GM12878 (cell line): ENCODE measurements at regions not wholly inside any gene's neighbourhood (a gene's known extent, or its start where the extent isn't known, plus 50 kb on each side); places are given as distances from the start of the nearest gene placed in this dataset.

Experiments
- ATAC-seq: fragments of 200-7000 bp; cut with Tn5 transposase; 3 replicates; pipeline ENCODE4 v1.9.1; 2020; ENCODE audit warnings: mild to moderate bottlenecking, moderate library complexity
- BruUV-seq: library from RNA; stranded (reverse); fragments of 400-500 nt; replicated peaks from 2 replicates; lab custom pipeline; 2021; lab: Mats Ljungman, UMichigan
- CTCF ChIA-PET: fragments of 300-600 bp; sonication (Branson Sonifier 250); formaldehyde crosslinking; extraction: SDS; loops from one replicate; lab custom pipeline; 2021; ENCODE audit warnings: inconsistent platforms; lab: Yijun Ruan, JAX
- POLR2A ChIA-PET: fragments of 350-600 bp; formaldehyde crosslinking; extraction: SDS; loops from one replicate; lab custom pipeline; 2021; ENCODE audit warnings: inconsistent platforms; lab: Charles Lee
- RAD21 ChIA-PET: fragments of 300-600 bp; sonication (Branson Sonifier 250); formaldehyde crosslinking; loops from one replicate; lab custom pipeline; 2023; ENCODE audit warnings: antibody characterized with exemption; ENCODE audit not compliant: unreplicated experiment; lab: Charles Lee
- SMC1A ChIA-PET: fragments of 300-600 bp; sonication (Branson Sonifier 250); formaldehyde crosslinking; loops from one replicate; lab custom pipeline; 2023; ENCODE audit not compliant: unreplicated experiment, uncharacterized antibody; lab: Charles Lee
- DNase-seq: peaks from one replicate; pipeline ENCODE4 v3.0.0-alpha.2; 2011; ENCODE audit warnings: low read depth, low spot score
- FAIRE-seq: peaks from 3 replicates; lab custom pipeline; 2011; peaks lifted over from hg19 to GRCh38; lab: Jason Lieb, UNC
- H2AFZ ChIP-seq: 2 replicates; pipeline ENCODE4 v1.6.0; 2011; ENCODE audit warnings: low read depth, low read length, control low read depth; ENCODE audit not compliant: control insufficient read depth
- H3K27ac ChIP-seq: 2 replicates; pipeline ENCODE4 v1.5.1; 2011; ENCODE audit warnings: control low read depth; ENCODE audit not compliant: control insufficient read depth, insufficient read depth
- H3K27me3 ChIP-seq, 2 experiments: replicated peaks in 1 of 2; 2 replicates each; pipeline versions ENCODE4 v1.6.0 to v1.6.1; 2011; ENCODE audit warnings: low read length in 1 of 2; ENCODE audit not compliant: control insufficient read depth in 2 of 2, insufficient read depth in 2 of 2
- H3K36me3 ChIP-seq, 2 experiments: 2 replicates each; pipeline ENCODE4 v1.5.1; 2011; ENCODE audit warnings: low read length in 1 of 2; ENCODE audit not compliant: control insufficient read depth in 2 of 2, insufficient read depth in 2 of 2
- H3K4me1 ChIP-seq: 2 replicates; pipeline ENCODE4 v1.6.1; 2011; ENCODE audit warnings: mild to moderate bottlenecking, low read length, moderate library complexity, mixed read lengths; ENCODE audit not compliant: control insufficient read depth, insufficient read depth
- H3K4me2 ChIP-seq: 2 replicates; pipeline ENCODE4 v1.6.0; 2011; ENCODE audit warnings: control low read depth; ENCODE audit not compliant: control insufficient read depth, insufficient read depth
- H3K4me3 ChIP-seq: fragments of 200-600 bp; sonication (generic); 2 replicates; pipeline ENCODE4 v1.5.1; 2016
- H3K79me2 ChIP-seq: 2 replicates; pipeline ENCODE4 v1.6.0; 2011; ENCODE audit warnings: low read length; ENCODE audit not compliant: control insufficient read depth, insufficient read depth
- H3K9ac ChIP-seq: 2 replicates; pipeline ENCODE4 v1.8.0; 2011; ENCODE audit warnings: low read length, control low read depth, mixed read lengths; ENCODE audit not compliant: control insufficient read depth, insufficient read depth
- H3K9me3 ChIP-seq: replicated peaks from 3 replicates; pipeline ENCODE4 v1.5.1; 2011; ENCODE audit warnings: mild to moderate bottlenecking, low read length; ENCODE audit not compliant: control insufficient read depth, insufficient read depth
- H4K20me1 ChIP-seq: 2 replicates; pipeline ENCODE4 v1.6.0; 2011; ENCODE audit not compliant: control insufficient read depth, insufficient read depth
- ASH2L ChIP-seq: fragments of 300-600, 200-600 bp; sonication (generic); IDR thresholded peaks from 2 replicates; pipeline ENCODE4 v1.6.1; 2017; ENCODE audit warnings: low read depth, mild to moderate bottlenecking, borderline replicate concordance
- CEBPB ChIP-seq, 2 experiments: fragments of 150-350 bp in 1 of 2; IDR thresholded peaks; 2 replicates each; pipeline ENCODE4 v1.6.1; 2012 to 2014; ENCODE audit warnings: low read depth in 2 of 2, low read length in 2 of 2, borderline replicate concordance in 1 of 2, inconsistent platforms in 1 of 2
- CHD4 ChIP-seq: fragments of 200-600 bp; sonication (generic); IDR thresholded peaks from 2 replicates; pipeline ENCODE4 v1.6.1; 2016; ENCODE audit warnings: mild to moderate bottlenecking
- EP300 ChIP-seq, 2 experiments: fragments of 150-350 bp in 1 of 2; IDR thresholded peaks; 2 replicates each; pipeline ENCODE4 v1.6.1; 2011 to 2012; ENCODE audit warnings: low read depth in 2 of 2, low read length in 2 of 2, borderline replicate concordance in 1 of 2, improper control_type of control experiment in 1 of 2, inconsistent platforms in 1 of 2; ENCODE audit not compliant: control insufficient read depth in 1 of 2
- IKZF2 ChIP-seq, 2 experiments: fragments of 450-650 bp; IDR thresholded peaks; 2 replicates each; pipeline ENCODE4 v1.6.1; 2017; ENCODE audit warnings: mild to moderate bottlenecking in 2 of 2, moderate library complexity in 2 of 2
- IRF5 ChIP-seq: fragments of 450-650 bp; IDR thresholded peaks from 2 replicates; pipeline ENCODE4 v1.6.1; 2017; ENCODE audit warnings: borderline replicate concordance
- PAX5 ChIP-seq: IDR thresholded peaks from 2 replicates; pipeline ENCODE4 v1.6.1; 2011; ENCODE audit warnings: low read depth, low read length, borderline replicate concordance
- YY1 ChIP-seq: IDR thresholded peaks from 2 replicates; pipeline ENCODE4 v1.6.1; 2011; ENCODE audit warnings: low read depth, mild to moderate bottlenecking, low read length
- ZNF24 ChIP-seq: fragments of 450-650 bp; IDR thresholded peaks from 2 replicates; pipeline ENCODE4 v1.6.1; 2017; ENCODE audit warnings: antibody characterized with exemption, mild to moderate bottlenecking
- ZNF622 ChIP-seq: fragments of 450-650 bp; IDR thresholded peaks from 2 replicates; pipeline ENCODE4 v1.6.1; 2017; ENCODE audit warnings: mild to moderate bottlenecking, inconsistent platforms
- WGBS: methylation state at CpG from one replicate; pipeline ENCODE4 v1.1.6; 2016; ENCODE audit warnings: low lambda C conversion rate; ENCODE audit not compliant: insufficient replicate concordance, insufficient coverage; ENCODE audit errors: missing lambda C conversion rate; 5-methylcytosine and 5-hydroxymethylcytosine counted together
- in situ Hi-C: fragments of 300-500 bp; cut with MboI; formaldehyde crosslinking; loops from 9 replicates; pipeline ENCODE4 v1.14.3; 2018; ENCODE audit warnings: mixed read lengths
- intact Hi-C: fragments of 100-400 bp; cut with micrococcal nuclease; formaldehyde crosslinking; loops from one replicate; pipeline ENCODE4 v1.14.2; 2022; ENCODE audit not compliant: unreplicated experiment

- Histone ChIP-seq H2AFZ (no peak overlapping the region), H3K4me1 (no peaks in the 10 kb centered on the region), H3K27me3 (no peaks in the 10 kb centered on the region), H3K4me3 (no peak overlapping the region), H4K20me1 (no peaks in the 10 kb centered on the region), H3K36me3 (no peaks in the 10 kb centered on the region), H3K79me2 (no peaks in the 10 kb centered on the region), H3K9me3 (no peaks in the 10 kb centered on the region), H3K27ac (no peak overlapping the region), H3K4me2 (no peak overlapping the region), H3K9ac (no peak overlapping the region)
- TF ChIP-seq EP300 (IDR thresholded peaks at IDR 0.05; ENCODE audit: borderline replicate concordance in 1 of 2, control insufficient read depth in 1 of 2, low read depth in 2 of 2, low read length in 2 of 2) (no peak), PAX5 (no peak), ZNF24 (no peak), CHD4 (no peak), IKZF2 (IDR thresholded peaks at IDR 0.05) (no peak), ZNF622 (no peak), ASH2L (no peak), YY1 (no peak), IRF5 (no peak), CEBPB (IDR thresholded peaks at IDR 0.05; ENCODE audit: borderline replicate concordance in 1 of 2, low read depth in 2 of 2, low read length in 2 of 2) (no peak)
- FAIRE-seq (no peak), ATAC-seq (no peak), DNase-seq (no peak)
- no TSS peak for BruUV-seq
- SMC1A ChIA-PET: no interaction called here
- intact Hi-C loops (no loop called here), in situ Hi-C loops (no loop called here)
- 30% methylated on average over 2 of the region's 2 CpGs for WGBS
- POLR2A ChIA-PET: no interaction called here
- RAD21 ChIA-PET: no interaction called here
- CTCF ChIA-PET: interaction anchor here (0.8 kb wide), 1 partner anchor 39 kb away, joined by 4 read pairs; no protein-coding TSS in a partner anchor
These were observed 101.6 kb upstream of the EPHA6 start for GRCh38 chr3:96712792-96713191.
